Astrocyte (in vitro differentiated cells and primary cell): ENCODE measurements at regions not wholly inside any gene's neighbourhood (a gene's known extent, or its start where the extent isn't known, plus 50 kb on each side); places are given as distances from the start of the nearest gene placed in this dataset.

ENCODE experiments used
- DNase-seq: peaks from one replicate; pipeline ENCODE4 v3.0.0-alpha.2; 2010; ENCODE audit warnings: low read depth
- FAIRE-seq: peaks from 2 replicates; lab custom pipeline; 2011; peaks lifted over from hg19 to GRCh38; lab: Jason Lieb, UNC
- H2AFZ ChIP-seq: 2 replicates; pipeline ENCODE4 v1.6.0; 2012; ENCODE audit warnings: low read depth, low read length, inconsistent platforms
- H3K27ac ChIP-seq: 2 replicates; pipeline ENCODE4 v1.5.1; 2011; ENCODE audit warnings: low read depth, low read length, inconsistent platforms
- H3K27me3 ChIP-seq: 2 replicates; pipeline ENCODE4 v1.6.0; 2011; ENCODE audit warnings: low read length, inconsistent platforms; ENCODE audit not compliant: insufficient read depth
- H3K36me3 ChIP-seq: 2 replicates; pipeline ENCODE4 v1.5.1; 2011; ENCODE audit warnings: low read length, inconsistent platforms; ENCODE audit not compliant: insufficient read depth
- H3K4me1 ChIP-seq: 2 replicates; pipeline ENCODE4 v1.5.1; 2011; ENCODE audit warnings: low read length, inconsistent platforms; ENCODE audit not compliant: insufficient read depth
- H3K4me2 ChIP-seq: 2 replicates; pipeline ENCODE4 v1.6.0; 2012; ENCODE audit warnings: low read length, inconsistent platforms
- H3K4me3 ChIP-seq: 2 replicates; pipeline ENCODE4 v1.5.1; 2011; ENCODE audit warnings: low read depth, mild to moderate bottlenecking, low read length, inconsistent platforms; ENCODE audit not compliant: insufficient read depth
- H3K79me2 ChIP-seq: 2 replicates; pipeline ENCODE4 v1.6.0; 2012; ENCODE audit warnings: mild to moderate bottlenecking, low read length, inconsistent platforms; ENCODE audit not compliant: insufficient read depth
- H3K9ac ChIP-seq: 2 replicates; pipeline ENCODE4 v1.6.0; 2012; ENCODE audit warnings: mild to moderate bottlenecking, low read length, inconsistent platforms
- H3K9me3 ChIP-seq: 2 replicates; pipeline ENCODE4 v1.5.1; 2012; ENCODE audit warnings: low read depth, mild to moderate bottlenecking, low read length, inconsistent platforms; ENCODE audit not compliant: insufficient read depth
- H4K20me1 ChIP-seq: 2 replicates; pipeline ENCODE4 v1.6.0; 2012; ENCODE audit warnings: low read length, inconsistent platforms; ENCODE audit not compliant: insufficient read depth
- H3K27ac Mint-ChIP-seq: one replicate; pipeline ENCODE4 v1.8.0; 2021; ENCODE audit warnings: mild to moderate bottlenecking, mixed read lengths; ENCODE audit not compliant: unreplicated experiment
- H3K27me3 Mint-ChIP-seq: one replicate; pipeline ENCODE4 v1.8.0; 2021; ENCODE audit warnings: low read depth, mixed read lengths; ENCODE audit not compliant: unreplicated experiment
- H3K36me3 Mint-ChIP-seq: one replicate; pipeline ENCODE4 v1.8.0; 2021; ENCODE audit warnings: low read depth, mixed read lengths; ENCODE audit not compliant: unreplicated experiment
- H3K4me1 Mint-ChIP-seq: one replicate; pipeline ENCODE4 v1.8.0; 2021; ENCODE audit warnings: low read depth, mixed read lengths; ENCODE audit not compliant: unreplicated experiment
- H3K4me3 Mint-ChIP-seq: one replicate; pipeline ENCODE4 v1.8.0; 2021; ENCODE audit warnings: mild to moderate bottlenecking, moderate library complexity, mixed read lengths; ENCODE audit not compliant: unreplicated experiment
- H3K9me3 Mint-ChIP-seq: one replicate; pipeline ENCODE4 v1.8.0; 2021; ENCODE audit warnings: mild to moderate bottlenecking, mixed read lengths; ENCODE audit not compliant: unreplicated experiment
- CTCF ChIP-seq: IDR thresholded peaks from 2 replicates; pipeline ENCODE4 v1.5.1; 2011; ENCODE audit warnings: low read depth, mild to moderate bottlenecking, inconsistent platforms, low read length, moderate library complexity; ENCODE audit not compliant: insufficient read depth
- EZH2 ChIP-seq: IDR thresholded peaks from 2 replicates; pipeline ENCODE4 v1.6.1; 2012; ENCODE audit warnings: mild to moderate bottlenecking, low read length, inconsistent platforms; ENCODE audit not compliant: insufficient read depth

GRCh38 chr6:137677709-137678108 lies 183.5 kb upstream of the OLIG3 start:
- no peaks in the 10 kb centered on the region for H3K4me1 ChIP-seq
- H3K36me3 Mint-ChIP-seq = no peaks in the 10 kb centered on the region

GRCh38 chr6:137678451-137678850 lies 184.3 kb upstream of the OLIG3 start:
- Histone ChIP-seq H2AFZ (no peak overlapping the region), H3K27me3 (no peaks in the 10 kb centered on the region), H3K4me1 (no peaks in the 10 kb centered on the region), H4K20me1 (no peaks in the 10 kb centered on the region), H3K36me3 (no peaks in the 10 kb centered on the region), H3K9ac (no peak overlapping the region), H3K4me3 (no peak overlapping the region), H3K79me2 (no peaks in the 10 kb centered on the region), H3K4me2 (no peak overlapping the region), H3K9me3 (no peaks in the 10 kb centered on the region), H3K27ac (no peak overlapping the region)
- no peak for TF ChIP-seq CTCF
- DNase-seq (no peak), FAIRE-seq (no peak)
- Mint-ChIP-seq H3K9me3 (peaks cover 2% of the 10 kb centered on the region), H3K27ac (no peak overlapping the region), H3K27me3 (no peaks in the 10 kb centered on the region), H3K4me1 (no peaks in the 10 kb centered on the region), H3K4me3 (no peak overlapping the region), H3K36me3 (no peaks in the 10 kb centered on the region)

More at GRCh38 chr6:137677709-137678108, 183.5 kb upstream of the OLIG3 start:
- no peak overlapping the region for H2AFZ ChIP-seq
- H3K9ac ChIP-seq = no peak overlapping the region
- H3K4me3 ChIP-seq = no peak overlapping the region
- no peaks in the 10 kb centered on the region for H3K27me3 Mint-ChIP-seq
- no peaks in the 10 kb centered on the region for H3K79me2 ChIP-seq
- DNase-seq (no peak), FAIRE-seq (no peak)
- H3K36me3 ChIP-seq = no peaks in the 10 kb centered on the region
- no peak overlapping the region for H3K27ac Mint-ChIP-seq
- H3K9me3 ChIP-seq = no peaks in the 10 kb centered on the region
- no peaks in the 10 kb centered on the region for H4K20me1 ChIP-seq
- no peaks in the 10 kb centered on the region for H3K4me1 Mint-ChIP-seq
- H3K4me3 Mint-ChIP-seq = no peak overlapping the region
- H3K27ac ChIP-seq = no peak overlapping the region
- H3K4me2 ChIP-seq = no peak overlapping the region
- peaks cover 2% of the 10 kb centered on the region for H3K9me3 Mint-ChIP-seq
- H3K27me3 ChIP-seq = no peaks in the 10 kb centered on the region
- no peak for TF ChIP-seq CTCF
- TF ChIP-seq EZH2 = no peak

- DNase-seq (peak; percentile 24), FAIRE-seq (no peak)
- Mint-ChIP-seq H3K9me3 (peaks cover 2% of the 10 kb centered on the region), H3K4me1 (no peaks in the 10 kb centered on the region), H3K27me3 (no peaks in the 10 kb centered on the region), H3K36me3 (no peaks in the 10 kb centered on the region), H3K4me3 (no peak overlapping the region), H3K27ac (no peak overlapping the region)
- H3K27ac ChIP-seq = no peak overlapping the region
- H4K20me1 ChIP-seq = no peaks in the 10 kb centered on the region
- no peaks in the 10 kb centered on the region for H3K27me3 ChIP-seq
- H3K4me2 ChIP-seq = no peak overlapping the region
- no peaks in the 10 kb centered on the region for H3K79me2 ChIP-seq
- no peak overlapping the region for H3K4me3 ChIP-seq
- no peak overlapping the region for H3K9ac ChIP-seq
- H3K36me3 ChIP-seq = no peaks in the 10 kb centered on the region
- no peak overlapping the region for H2AFZ ChIP-seq
- H3K4me1 ChIP-seq = no peaks in the 10 kb centered on the region
- TF ChIP-seq EZH2 (no peak), CTCF (no peak)
- H3K9me3 ChIP-seq = no peaks in the 10 kb centered on the region
These were observed 186.2 kb upstream of the TNFAIP3 start for GRCh38 chr6:137680705-137681346.
